HCT116 (cell line): ENCODE measurements at regions not wholly inside any gene's neighbourhood (a gene's known extent, or its start where the extent isn't known, plus 50 kb on each side); places are given as distances from the start of the nearest gene placed in this dataset.

Source experiments
- ATAC-seq: fragments of 200-7000 bp; cut with Tn5 transposase; 2 replicates; pipeline ENCODE4 v1.9.1; 2020; ENCODE audit warnings: mild to moderate bottlenecking, moderate library complexity
- BruUV-seq: library from RNA; stranded (reverse); fragments of 400-500 nt; replicated peaks from 2 replicates; lab custom pipeline; 2021; lab: Mats Ljungman, UMichigan
- CTCF ChIA-PET: fragments of 300-600 bp; sonication (Branson Sonifier 250); formaldehyde crosslinking; loops from one replicate; lab custom pipeline; 2021; ENCODE audit warnings: antibody characterized with exemption; lab: Charles Lee
- POLR2A ChIA-PET: fragments of 300-600, 350-600 bp; sonication (Branson Sonifier 250); formaldehyde crosslinking; loops from one replicate; lab custom pipeline; 2021; ENCODE audit warnings: antibody characterized with exemption; lab: Charles Lee
- RAD21 ChIA-PET, 2 experiments: fragments of 300-600 bp; sonication (Branson Sonifier 250); formaldehyde crosslinking; loops; one replicate each; lab custom pipeline; 2023; ENCODE audit warnings: low total read pairs in 2 of 2; ENCODE audit not compliant: uncharacterized antibody in 2 of 2, unreplicated experiment in 2 of 2, low non-redundant PET in 1 of 2; lab: Charles Lee
- DNase-seq: peaks from one replicate; pipeline ENCODE4 v3.0.0-alpha.2; 2010; ENCODE audit warnings: low read depth, low spot score
- H2AFZ ChIP-seq: fragments of 200-600 bp; shearing (Covaris generic), sonication (generic); 2 replicates; pipeline ENCODE4 v1.6.1; 2017; ENCODE audit warnings: low read depth, mixed run types, mixed read lengths, antibody characterized with exemption, low read length; ENCODE audit not compliant: poor library complexity, severe bottlenecking
- H3K27ac ChIP-seq: 2 replicates; pipeline ENCODE4 v1.5.1; 2012; ENCODE audit warnings: low read depth, low read length
- H3K27me3 ChIP-seq: fragments of 200-600 bp; sonication (generic); 2 replicates; pipeline ENCODE4 v1.6.1; 2016; ENCODE audit warnings: mixed run types, low read length, mixed read lengths; ENCODE audit not compliant: insufficient read depth
- H3K36me3 ChIP-seq, 2 experiments: fragments of 200-500 bp in 1 of 2; fragments of 200-600 bp in 1 of 2; sonication (Bioruptor generic) in 1 of 2; sonication (generic) in 1 of 2; 2 replicates each; pipeline versions ENCODE4 v1.5.1 to v1.6.1; 2014 to 2016; ENCODE audit warnings: low read length in 2 of 2, inconsistent platforms in 1 of 2, mixed read lengths in 1 of 2, mixed run types in 1 of 2; ENCODE audit not compliant: insufficient read depth in 2 of 2, control insufficient read depth in 1 of 2
- H3K4me1 ChIP-seq, 2 experiments: fragments of 200-600 bp in 1 of 2; sonication (generic) in 1 of 2; 2 replicates each; pipeline versions ENCODE4 v1.5.1 to v1.6.1; 2012 to 2017; ENCODE audit warnings: low read length in 2 of 2, inconsistent platforms in 1 of 2, mild to moderate bottlenecking in 1 of 2, mixed read lengths in 1 of 2, mixed run types in 1 of 2, moderate library complexity in 1 of 2; ENCODE audit not compliant: insufficient read depth in 2 of 2, control insufficient read depth in 1 of 2
- H3K4me2 ChIP-seq: fragments of 200-600 bp; sonication (generic); 2 replicates; pipeline ENCODE4 v1.6.1; 2017; ENCODE audit warnings: mixed run types, low read length, mixed read lengths
- H3K4me3 ChIP-seq, 2 experiments: fragments of 200-600 bp in 1 of 2; sonication (generic) in 1 of 2; replicated peaks in 1 of 2; 2 replicates each; pipeline ENCODE4 v1.5.1; 2011 to 2016; ENCODE audit warnings: low read length in 2 of 2, control low read depth in 1 of 2, low read depth in 1 of 2, mild to moderate bottlenecking in 1 of 2, mixed read lengths in 1 of 2, mixed run types in 1 of 2
- H3K79me2 ChIP-seq: fragments of 200-600 bp; sonication (generic); 2 replicates; pipeline ENCODE4 v1.6.1; 2017; ENCODE audit warnings: mild to moderate bottlenecking, mixed run types, low read length, moderate library complexity, mixed read lengths; ENCODE audit not compliant: insufficient read depth
- H3K9ac ChIP-seq: fragments of 200-600 bp; sonication (generic); 2 replicates; pipeline ENCODE4 v1.6.1; 2016; ENCODE audit warnings: low read length, mixed read lengths
- H3K9me2 ChIP-seq: fragments of 200-600 bp; sonication (generic), shearing (Covaris generic); 2 replicates; pipeline ENCODE4 v1.6.1; 2017; ENCODE audit warnings: mixed run types, mild to moderate bottlenecking, moderate library complexity; ENCODE audit not compliant: insufficient read depth
- H3K9me3 ChIP-seq, 2 experiments: fragments of 200-500 bp in 1 of 2; fragments of 200-600 bp in 1 of 2; sonication (Bioruptor generic) in 1 of 2; sonication (generic) in 1 of 2; 2 replicates each; pipeline ENCODE4 v1.6.1; 2014 to 2017; ENCODE audit warnings: low read length in 2 of 2, mixed read lengths in 2 of 2, inconsistent platforms in 1 of 2, low read depth in 1 of 2, mild to moderate bottlenecking in 1 of 2, mixed run types in 1 of 2, moderate library complexity in 1 of 2; ENCODE audit not compliant: control insufficient read depth in 1 of 2, insufficient read depth in 1 of 2
- H4K20me1 ChIP-seq: fragments of 200-600 bp; sonication (generic), shearing (Covaris generic); 2 replicates; pipeline ENCODE4 v1.6.1; 2017; ENCODE audit warnings: mixed run types, mild to moderate bottlenecking, moderate library complexity; ENCODE audit not compliant: insufficient read depth
- EGR1 ChIP-seq: IDR thresholded peaks from 2 replicates; pipeline ENCODE4 v1.6.1; 2012; ENCODE audit warnings: low read depth
- EZH2phosphoT487 ChIP-seq: fragments of 200-600 bp; IDR thresholded peaks from 2 replicates; pipeline ENCODE4 v1.6.1; 2018; ENCODE audit warnings: antibody characterized with exemption, borderline replicate concordance
- JUND ChIP-seq: IDR thresholded peaks from 2 replicates; pipeline ENCODE4 v1.6.1; 2012
- POLR2AphosphoS5 ChIP-seq: IDR thresholded peaks from 2 replicates; pipeline ENCODE4 v1.6.1; 2011; ENCODE audit warnings: mild to moderate bottlenecking, low read depth, low read length, moderate library complexity
- RAD21 ChIP-seq: IDR thresholded peaks from 2 replicates; pipeline ENCODE4 v1.6.1; 2012; ENCODE audit warnings: low read depth, mild to moderate bottlenecking
- SIN3A ChIP-seq: IDR thresholded peaks from 2 replicates; pipeline ENCODE4 v1.6.1; 2012; ENCODE audit warnings: low read depth
- SP1 ChIP-seq: IDR thresholded peaks from 2 replicates; pipeline ENCODE4 v1.6.1; 2012; ENCODE audit warnings: low read depth
- TCF7L2 ChIP-seq: IDR thresholded peaks from 2 replicates; pipeline ENCODE4 v1.7.0; 2011; ENCODE audit warnings: borderline replicate concordance, inconsistent platforms; ENCODE audit not compliant: insufficient read depth, insufficient read length; ENCODE audit errors: extremely low read depth
- ZNF274 ChIP-seq: fragments of 200-500 bp; sonication (Bioruptor generic); IDR thresholded peaks from 2 replicates; pipeline ENCODE4 v1.6.1; 2014; ENCODE audit warnings: mild to moderate bottlenecking, low read depth, low read length, inconsistent platforms
- intact Hi-C: fragments of 100-400 bp; cut with micrococcal nuclease; formaldehyde crosslinking; loops from 2 replicates; pipeline ENCODE4 v1.10.0; 2022
- TF ChIP-seq, protein P1 (sequence below): IDR thresholded peaks from 2 replicates; pipeline ENCODE4 v1.6.1; 2011; ENCODE audit warnings: mild to moderate bottlenecking, low read length, moderate library complexity; ENCODE audit not compliant: insufficient replicate concordance; ENCODE audit errors: extremely low read depth
- TF ChIP-seq, protein P2 (sequence below): IDR thresholded peaks from 2 replicates; pipeline ENCODE4 v1.6.1; 2012
- TF ChIP-seq, protein P3 (sequence below): IDR thresholded peaks from 2 replicates; pipeline ENCODE4 v1.6.1; 2012

DNA sequence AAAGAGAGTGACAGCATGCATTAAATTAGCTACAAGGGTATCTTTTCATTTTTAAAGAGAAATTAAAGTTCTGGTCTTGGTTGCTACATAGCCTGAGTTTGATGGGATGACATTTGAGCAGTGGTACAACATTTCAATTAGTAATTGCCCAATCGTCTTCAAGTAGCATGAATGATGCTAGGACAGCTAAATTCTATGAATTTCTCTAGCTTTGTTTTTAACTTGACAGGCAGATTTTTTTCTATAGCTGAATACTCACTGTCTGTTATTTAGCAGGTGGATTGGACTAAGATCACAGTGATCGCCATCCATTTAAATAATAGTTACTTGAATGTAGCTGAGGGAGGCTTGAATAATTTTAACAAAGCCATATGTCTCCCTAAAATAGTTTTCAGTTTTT is 162.2 kb downstream of the OXSM start:
- CTCF ChIA-PET: no interaction called here
- TF ChIP-seq SIN3A (no peak), TCF7L2 (no peak), EZH2phosphoT487 (no peak)
- Histone ChIP-seq H3K4me3 (no peak overlapping the region), H3K4me1 (no peaks in the 10 kb centered on the region), H2AFZ (no peak overlapping the region), H3K27me3 (peaks cover 12% of the 10 kb centered on the region; the same call in 1 of the 2 replicates), H3K4me2 (no peak overlapping the region), H4K20me1 (no peaks in the 10 kb centered on the region), H3K9me2 (no peaks in the 10 kb centered on the region), H3K9ac (no peak overlapping the region), H3K36me3 (no peaks in the 10 kb centered on the region), H3K27ac (no peak overlapping the region), H3K79me2 (no peaks in the 10 kb centered on the region), H3K9me3 (no peaks in the 10 kb centered on the region)
- POLR2A ChIA-PET: no interaction called here
- DNase-seq (no peak), ATAC-seq (no peak)
- RAD21 ChIA-PET: no interaction called here
- intact Hi-C loops: no loop called here
- no TSS peak for BruUV-seq

DNA sequence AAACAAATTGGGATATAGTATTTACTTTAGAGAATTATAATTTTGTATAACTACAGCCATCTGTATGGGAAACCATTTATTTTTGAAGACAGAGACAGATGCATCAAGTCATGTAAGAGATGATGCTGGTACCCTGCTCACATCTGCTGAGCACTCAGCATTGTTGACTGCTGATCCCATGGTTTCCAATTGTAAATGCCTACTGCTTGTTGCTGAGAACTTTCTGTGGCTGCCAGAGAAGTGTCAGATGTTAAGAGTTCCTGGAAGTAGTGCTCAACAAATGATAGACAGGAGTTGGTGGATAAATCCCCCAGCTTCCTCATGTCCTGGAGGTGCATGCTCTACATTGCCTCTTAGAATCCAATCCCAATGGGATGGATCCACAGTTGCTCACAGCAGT is 167.1 kb downstream of the OXSM start:
- Histone ChIP-seq H3K4me3 (no peak overlapping the region), H3K9ac (no peak overlapping the region), H3K27me3 (no peaks in the 10 kb centered on the region), H3K4me1 (no peaks in the 10 kb centered on the region), H3K27ac (no peak overlapping the region), H3K9me2 (no peaks in the 10 kb centered on the region), H3K79me2 (no peaks in the 10 kb centered on the region), H3K36me3 (no peaks in the 10 kb centered on the region), H3K9me3 (no peaks in the 10 kb centered on the region), H4K20me1 (no peaks in the 10 kb centered on the region), H3K4me2 (no peak overlapping the region), H2AFZ (no peak overlapping the region)
- ATAC-seq: no peak
- RAD21 ChIA-PET: no interaction called here
- CTCF ChIA-PET: no interaction called here
- TF ChIP-seq, protein P1, sequence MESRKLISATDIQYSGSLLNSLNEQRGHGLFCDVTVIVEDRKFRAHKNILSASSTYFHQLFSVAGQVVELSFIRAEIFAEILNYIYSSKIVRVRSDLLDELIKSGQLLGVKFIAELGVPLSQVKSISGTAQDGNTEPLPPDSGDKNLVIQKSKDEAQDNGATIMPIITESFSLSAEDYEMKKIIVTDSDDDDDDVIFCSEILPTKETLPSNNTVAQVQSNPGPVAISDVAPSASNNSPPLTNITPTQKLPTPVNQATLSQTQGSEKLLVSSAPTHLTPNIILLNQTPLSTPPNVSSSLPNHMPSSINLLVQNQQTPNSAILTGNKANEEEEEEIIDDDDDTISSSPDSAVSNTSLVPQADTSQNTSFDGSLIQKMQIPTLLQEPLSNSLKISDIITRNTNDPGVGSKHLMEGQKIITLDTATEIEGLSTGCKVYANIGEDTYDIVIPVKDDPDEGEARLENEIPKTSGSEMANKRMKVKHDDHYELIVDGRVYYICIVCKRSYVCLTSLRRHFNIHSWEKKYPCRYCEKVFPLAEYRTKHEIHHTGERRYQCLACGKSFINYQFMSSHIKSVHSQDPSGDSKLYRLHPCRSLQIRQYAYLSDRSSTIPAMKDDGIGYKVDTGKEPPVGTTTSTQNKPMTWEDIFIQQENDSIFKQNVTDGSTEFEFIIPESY: no peak
- no peak for TF ChIP-seq SP1
- TF ChIP-seq, protein P2, sequence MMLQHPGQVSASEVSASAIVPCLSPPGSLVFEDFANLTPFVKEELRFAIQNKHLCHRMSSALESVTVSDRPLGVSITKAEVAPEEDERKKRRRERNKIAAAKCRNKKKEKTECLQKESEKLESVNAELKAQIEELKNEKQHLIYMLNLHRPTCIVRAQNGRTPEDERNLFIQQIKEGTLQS: no peak
- TF ChIP-seq JUND: no peak
- TF ChIP-seq TCF7L2: no peak
- TF ChIP-seq, protein P3, sequence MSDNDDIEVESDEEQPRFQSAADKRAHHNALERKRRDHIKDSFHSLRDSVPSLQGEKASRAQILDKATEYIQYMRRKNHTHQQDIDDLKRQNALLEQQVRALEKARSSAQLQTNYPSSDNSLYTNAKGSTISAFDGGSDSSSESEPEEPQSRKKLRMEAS: no peak
- no peak for TF ChIP-seq RAD21
- no peak for TF ChIP-seq EGR1
- TF ChIP-seq SIN3A: no peak
- no peak for TF ChIP-seq ZNF274
- TF ChIP-seq POLR2AphosphoS5: no peak
- POLR2A ChIA-PET: no interaction called here
- intact Hi-C loops: no loop called here
- BruUV-seq: no TSS peak
- no peak for DNase-seq
